H1 (cell line): ENCODE measurements at regions not wholly inside any gene's neighbourhood (a gene's known extent, or its start where the extent isn't known, plus 50 kb on each side); places are given as distances from the start of the nearest gene placed in this dataset.

Source experiments
- CTCF ChIA-PET: fragments of 300-600 bp; sonication (Branson Sonifier 250); formaldehyde crosslinking; loops from one replicate; lab custom pipeline; 2021; ENCODE audit not compliant: partially characterized antibody; lab: Charles Lee
- POLR2A ChIA-PET: fragments of 300-600 bp; sonication (Branson Sonifier 250); formaldehyde crosslinking; loops from one replicate; lab custom pipeline; 2021; ENCODE audit warnings: inconsistent platforms; ENCODE audit not compliant: partially characterized antibody; lab: Charles Lee
- DNase-seq, 2 experiments: peaks; one replicate each; pipeline versions ENCODE4 v3.0.0 to v3.0.0-alpha.2; 2010 to 2022; ENCODE audit warnings: low spot score in 2 of 2, low read depth in 1 of 2, mixed read lengths in 1 of 2
- FAIRE-seq: peaks from 2 replicates; lab custom pipeline; 2011; peaks lifted over from hg19 to GRCh38; lab: Jason Lieb, UNC
- H2AFZ ChIP-seq: 2 replicates; pipeline ENCODE4 v1.8.1; 2012; ENCODE audit warnings: low read length, inconsistent platforms
- H2AK5ac ChIP-seq: 2 replicates; pipeline ENCODE4 v1.6.1; 2013; ENCODE audit warnings: low read depth, low read length
- H2BK120ac ChIP-seq: replicated peaks from 2 replicates; pipeline ENCODE3; 2013; ENCODE audit warnings: low read depth, low read length, inconsistent platforms
- H2BK12ac ChIP-seq: 2 replicates; pipeline ENCODE4 v1.6.1; 2013; ENCODE audit warnings: low read depth, low read length
- H2BK15ac ChIP-seq: 2 replicates; pipeline ENCODE4 v1.6.1; 2013; ENCODE audit warnings: low read length
- H2BK20ac ChIP-seq: 2 replicates; pipeline ENCODE4 v1.6.1; 2013; ENCODE audit warnings: low read length
- H2BK5ac ChIP-seq: 2 replicates; pipeline ENCODE4 v1.6.1; 2013; ENCODE audit warnings: low read depth, low read length
- H3K14ac ChIP-seq: 2 replicates; pipeline ENCODE4 v1.6.1; 2013; ENCODE audit warnings: inconsistent platforms; ENCODE audit not compliant: insufficient read length
- H3K18ac ChIP-seq: 2 replicates; pipeline ENCODE4 v1.6.1; 2013; ENCODE audit warnings: low read length; ENCODE audit errors: extremely low read depth
- H3K23ac ChIP-seq: 2 replicates; pipeline ENCODE4 v1.6.1; 2013; ENCODE audit warnings: inconsistent platforms; ENCODE audit not compliant: insufficient read length
- H3K23me2 ChIP-seq: 2 replicates; pipeline ENCODE4 v1.6.1; 2013; ENCODE audit warnings: low read depth, low read length
- H3K27ac ChIP-seq: 2 replicates; pipeline ENCODE4 v1.6.1; 2011; ENCODE audit warnings: low read depth, low read length, inconsistent platforms
- H3K27me3 ChIP-seq, 4 experiments: replicated peaks in 1 of 4; 1 replicate in 1 of 4; 2 replicates in 3 of 4; pipeline versions ENCODE4 v1.6.1 to v1.8.1; 2011 to 2013; ENCODE audit warnings: low read length in 3 of 4, mild to moderate bottlenecking in 3 of 4, inconsistent platforms in 2 of 4, mixed read lengths in 2 of 4, moderate library complexity in 1 of 4; ENCODE audit not compliant: control insufficient read depth in 3 of 4, insufficient read depth in 3 of 4; ENCODE audit errors: extremely low read depth in 1 of 4
- H3K36me3 ChIP-seq, 4 experiments: 2 replicates each; pipeline versions ENCODE4 v1.6.1 to v1.8.1; 2011 to 2013; ENCODE audit warnings: mild to moderate bottlenecking in 4 of 4, low read length in 3 of 4, moderate library complexity in 2 of 4, control low read depth in 1 of 4, inconsistent platforms in 1 of 4; ENCODE audit not compliant: insufficient read depth in 4 of 4, control insufficient read depth in 2 of 4
- H3K4ac ChIP-seq: replicated peaks from 2 replicates; pipeline ENCODE3; 2013; ENCODE audit warnings: low read length, low read depth, mixed read lengths, inconsistent platforms; ENCODE audit not compliant: insufficient read length
- H3K4me1 ChIP-seq, 4 experiments: replicated peaks in 1 of 4; 1 replicate in 1 of 4; 2 replicates in 3 of 4; pipeline versions ENCODE4 v1.6.1 to v1.8.1; 2011 to 2013; ENCODE audit warnings: low read length in 3 of 4, inconsistent platforms in 2 of 4, mixed read lengths in 1 of 4; ENCODE audit not compliant: insufficient read depth in 4 of 4, control insufficient read depth in 3 of 4
- H3K4me2 ChIP-seq, 2 experiments: 2 replicates each; pipeline versions ENCODE4 v1.6.1 to v1.8.1; 2011 to 2013; ENCODE audit warnings: low read depth in 2 of 2, low read length in 2 of 2, control low read depth in 1 of 2, inconsistent platforms in 1 of 2, mild to moderate bottlenecking in 1 of 2; ENCODE audit not compliant: insufficient read depth in 1 of 2
- H3K4me3 ChIP-seq, 4 experiments: fragments of 200-600, 300-600 bp in 1 of 4; sonication (generic), shearing (Covaris generic), sonication (Bioruptor Twin) in 1 of 4; 2 replicates each; pipeline versions ENCODE4 v1.5.1 to v1.8.1; 2011 to 2016; ENCODE audit warnings: low read length in 4 of 4, low read depth in 3 of 4, control low read depth in 2 of 4, inconsistent platforms in 2 of 4, mild to moderate bottlenecking in 2 of 4, mixed read lengths in 1 of 4, moderate library complexity in 1 of 4; ENCODE audit not compliant: insufficient read depth in 2 of 4; ENCODE audit errors: extremely low read depth in 1 of 4
- H3K56ac ChIP-seq: replicated peaks from 2 replicates; pipeline ENCODE3; 2013; ENCODE audit warnings: low read depth, mild to moderate bottlenecking, mixed read lengths, low read length, inconsistent platforms; ENCODE audit not compliant: insufficient read length
- H3K79me1 ChIP-seq: 2 replicates; pipeline ENCODE4 v1.6.1; 2013; ENCODE audit warnings: low read depth, low read length, control low read depth
- H3K79me2 ChIP-seq, 2 experiments: 2 replicates each; pipeline versions ENCODE4 v1.6.1 to v1.8.1; 2012 to 2013; ENCODE audit warnings: low read length in 2 of 2, mild to moderate bottlenecking in 2 of 2, inconsistent platforms in 1 of 2; ENCODE audit not compliant: insufficient read depth in 2 of 2, control insufficient read depth in 1 of 2
- H3K9ac ChIP-seq, 4 experiments: replicated peaks in 1 of 4; 1 replicate in 1 of 4; 2 replicates in 3 of 4; pipeline versions ENCODE4 v1.6.1 to v1.8.1; 2011 to 2013; ENCODE audit warnings: low read depth in 3 of 4, low read length in 3 of 4, control low read depth in 2 of 4, mild to moderate bottlenecking in 2 of 4, moderate library complexity in 2 of 4, inconsistent platforms in 1 of 4; ENCODE audit errors: extremely low read depth in 1 of 4
- H3K9me3 ChIP-seq, 2 experiments: 2 replicates each; pipeline versions ENCODE4 v1.6.1 to v1.8.1; 2012 to 2013; ENCODE audit warnings: mild to moderate bottlenecking in 2 of 2, moderate library complexity in 2 of 2, control low read depth in 1 of 2, inconsistent platforms in 1 of 2, low read depth in 1 of 2, low read length in 1 of 2, mixed read lengths in 1 of 2; ENCODE audit not compliant: insufficient read depth in 2 of 2
- H4K20me1 ChIP-seq, 2 experiments: replicated peaks in 1 of 2; 2 replicates each; pipeline versions ENCODE3 to v1.8.1; 2011 to 2013; ENCODE audit warnings: inconsistent platforms in 2 of 2, low read length in 2 of 2, mild to moderate bottlenecking in 1 of 2; ENCODE audit not compliant: insufficient read depth in 2 of 2, control insufficient read depth in 1 of 2
- H4K5ac ChIP-seq: 2 replicates; pipeline ENCODE4 v1.6.1; 2013; ENCODE audit warnings: low read length, low read depth, mixed read lengths, inconsistent platforms; ENCODE audit not compliant: insufficient read length
- H4K8ac ChIP-seq: 2 replicates; pipeline ENCODE4 v1.8.0; 2013; ENCODE audit warnings: mild to moderate bottlenecking, moderate library complexity, low read length, inconsistent platforms; ENCODE audit not compliant: insufficient read depth; ENCODE audit errors: extremely low read depth
- H4K91ac ChIP-seq: replicated peaks from 2 replicates; pipeline ENCODE3; 2013; ENCODE audit warnings: low read length, mixed read lengths, inconsistent platforms; ENCODE audit not compliant: insufficient read length
- SRF ChIP-seq: IDR thresholded peaks from 2 replicates; pipeline ENCODE4 v1.6.1; 2011; ENCODE audit warnings: mild to moderate bottlenecking, low read depth, low read length, moderate library complexity
- WGBS, 2 experiments: shearing (Covaris generic) in 1 of 2; methylation state at CpG; one replicate each; pipeline versions ENCODE4 v1.1.6 to v1.1.7; 2013 to 2015; ENCODE audit warnings: low lambda C conversion rate in 2 of 2, mixed read lengths in 2 of 2, inconsistent platforms in 1 of 2, low coverage in 1 of 2, missing lambda C conversion rate in 1 of 2; ENCODE audit not compliant: insufficient replicate concordance in 2 of 2, insufficient coverage in 1 of 2, insufficient read length in 1 of 2; ENCODE audit errors: extremely low coverage in 1 of 2, missing lambda C conversion rate in 1 of 2; 5-methylcytosine and 5-hydroxymethylcytosine counted together

DNA sequence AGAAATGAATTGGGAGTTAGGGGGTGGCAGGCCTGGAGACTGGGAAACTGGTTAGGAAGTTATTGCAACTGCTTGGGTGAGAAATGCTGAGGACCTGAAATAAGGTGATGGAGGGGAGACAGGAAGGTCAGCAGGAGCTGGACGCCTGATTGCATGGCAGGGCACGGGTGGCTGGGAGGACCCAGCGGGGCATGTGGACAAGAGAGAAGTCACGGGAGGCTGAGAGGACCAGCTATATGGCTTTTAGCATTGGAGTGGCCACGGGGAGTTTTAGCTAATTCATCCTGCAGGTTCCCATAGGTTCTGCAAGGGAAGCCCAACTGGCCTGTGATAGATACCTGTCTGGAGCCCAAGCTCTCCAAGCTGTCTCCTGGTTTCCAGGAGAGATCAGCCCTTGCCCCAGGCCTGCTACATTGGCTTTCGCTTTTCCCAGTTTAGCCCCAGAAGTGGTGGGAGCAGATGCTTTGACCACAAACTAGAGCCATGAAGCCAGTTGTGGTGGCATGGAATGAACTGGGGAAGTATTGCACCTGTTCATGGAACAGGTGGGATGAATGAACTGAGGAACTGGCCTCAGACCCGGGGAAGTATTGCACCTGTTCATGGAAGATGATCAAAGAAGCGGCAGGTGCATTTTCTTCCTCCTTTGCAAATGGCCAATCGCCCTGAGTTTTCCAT is 93.6 kb upstream of the TAF1B start:
- CTCF ChIA-PET = interaction anchor here (1.0 to 1.8 kb wide), 5 partner anchors 9 to 57 kb away, joined by 3 to 5 read pairs (median 4); no protein-coding TSS in a partner anchor
- Histone ChIP-seq H2BK120ac (no peak overlapping the region), H2BK5ac (no peak overlapping the region), H3K27ac (no peak overlapping the region), H3K23me2 (no peaks in the 10 kb centered on the region), H2BK12ac (no peak overlapping the region), H3K18ac (no peak overlapping the region), H2BK20ac (no peak overlapping the region), H3K9ac (no peak overlapping the region), H3K56ac (no peak overlapping the region), H3K36me3 (no peaks in the 10 kb centered on the region), H3K4me2 (no peak overlapping the region), H3K9me3 (no peaks in the 10 kb centered on the region), H4K8ac (no peak overlapping the region), H2AFZ (no peak overlapping the region), H3K23ac (no peak overlapping the region), H4K20me1 (no peaks in the 10 kb centered on the region), H4K91ac (no peak overlapping the region), H3K79me1 (no peaks in the 10 kb centered on the region), H3K4me3 (no peak overlapping the region), H2AK5ac (no peak overlapping the region), H4K5ac (no peak overlapping the region), H3K4ac (no peak overlapping the region), H3K4me1 (peaks cover 0 to 19% (median 6%) of the 10 kb centered on the region in 4 experiments; a peak in 6 of 7 replicates), H3K14ac (no peak overlapping the region), H3K27me3 (no peaks in the 10 kb centered on the region), H2BK15ac (no peak overlapping the region), H3K79me2 (no peaks in the 10 kb centered on the region)
- 81% methylated on average over 9 of the region's 9 CpGs; no CpG with 5 or more reads in 1 of the 2 experiments for WGBS, 2 experiments
- no peak for TF ChIP-seq SRF
- FAIRE-seq = no peak
- DNase-seq = no peak
- POLR2A ChIA-PET = interaction anchor here (0.6 kb wide), 1 partner anchor 118 kb away, joined by 4 read pairs; no protein-coding TSS in a partner anchor
